COR-L47 (cell line): ENCODE measurements at regions not wholly inside any gene's neighbourhood (a gene's known extent, or its start where the extent isn't known, plus 50 kb on each side); places are given as distances from the start of the nearest gene placed in this dataset.

Experiments used
- DNase-seq: peaks from one replicate; lab custom pipeline; 2025; lab: John Stamatoyannopoulos, UW

GRCh38 chr4:45778514-45778913 lies 345.3 kb downstream of the GABRG1 start:
- no peak for DNase-seq

- DNase-seq = no peak
Measured at GRCh38 chr4:45776146-45776545, 347.7 kb downstream of the GABRG1 start.

DNA sequence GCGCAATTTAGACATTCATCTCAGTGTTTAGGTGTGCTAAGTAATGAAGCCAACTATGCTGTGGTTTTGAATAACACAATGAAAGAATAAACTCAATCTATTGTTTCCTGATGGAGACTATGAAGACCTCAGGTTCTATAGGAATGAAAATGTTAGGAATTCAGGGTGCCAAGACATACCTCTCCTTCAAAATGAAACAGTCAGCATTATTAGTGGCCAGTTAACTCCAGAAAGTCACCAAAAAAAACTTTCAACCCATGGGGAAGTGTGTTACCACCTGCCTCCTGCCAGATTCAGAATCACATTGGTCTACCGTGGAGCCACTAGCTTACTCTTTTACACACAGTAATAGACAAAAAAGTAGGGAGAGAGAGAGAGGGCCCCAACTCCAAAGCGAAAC lies 352.9 kb downstream of the GABRG1 start:
- DNase-seq = no peak

DNA sequence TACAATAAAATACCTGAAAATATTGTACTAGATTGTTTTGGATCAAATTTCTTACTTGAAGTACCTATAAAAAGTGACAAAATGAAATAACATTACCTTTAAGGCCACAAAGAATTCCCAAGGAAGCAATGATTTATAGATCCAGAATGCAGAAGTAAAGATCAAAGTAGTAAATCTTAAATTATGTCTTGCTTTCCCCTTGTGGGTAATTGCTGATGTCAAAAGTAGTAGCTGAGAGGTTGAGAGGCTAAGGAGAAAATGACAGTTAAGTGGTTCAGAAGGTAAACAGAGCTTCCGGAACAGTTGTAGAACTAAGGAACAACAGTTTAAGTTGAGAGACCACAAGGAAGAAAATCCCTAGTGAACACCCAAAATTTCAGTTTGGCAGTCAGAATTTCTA lies 358.3 kb downstream of the GABRG1 start:
- DNase-seq = no peak

DNA sequence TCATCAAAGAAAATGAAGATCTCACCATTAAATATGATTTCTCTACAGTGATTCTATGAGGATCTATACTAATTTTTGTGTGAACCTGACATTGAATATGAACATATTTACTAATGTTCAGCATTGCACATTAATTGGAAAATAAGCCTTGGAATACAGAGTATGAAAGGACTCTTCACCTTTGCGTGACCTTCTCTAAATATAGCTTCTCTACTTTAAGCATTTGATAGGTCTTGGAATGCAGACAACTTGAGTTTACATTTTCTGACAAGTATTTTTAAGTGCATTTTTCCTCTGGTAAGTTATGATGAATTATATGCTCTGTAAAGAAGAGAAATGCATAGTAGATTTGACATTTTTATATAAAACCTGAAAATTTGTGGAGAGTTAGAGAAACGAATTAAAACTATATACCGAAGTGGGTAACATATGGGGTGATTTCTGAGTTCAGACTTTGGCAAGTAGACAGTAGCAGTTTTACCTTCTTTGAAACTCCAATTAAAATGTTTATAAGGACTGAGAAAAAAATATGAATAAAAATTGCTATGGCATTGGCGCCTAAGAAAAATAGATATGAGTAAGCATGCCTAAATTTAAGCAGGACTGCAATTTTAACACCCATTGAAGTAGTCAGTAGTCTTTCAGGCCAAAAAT lies 371.9 kb downstream of the GABRG1 start:
- DNase-seq = no peak

DNA sequence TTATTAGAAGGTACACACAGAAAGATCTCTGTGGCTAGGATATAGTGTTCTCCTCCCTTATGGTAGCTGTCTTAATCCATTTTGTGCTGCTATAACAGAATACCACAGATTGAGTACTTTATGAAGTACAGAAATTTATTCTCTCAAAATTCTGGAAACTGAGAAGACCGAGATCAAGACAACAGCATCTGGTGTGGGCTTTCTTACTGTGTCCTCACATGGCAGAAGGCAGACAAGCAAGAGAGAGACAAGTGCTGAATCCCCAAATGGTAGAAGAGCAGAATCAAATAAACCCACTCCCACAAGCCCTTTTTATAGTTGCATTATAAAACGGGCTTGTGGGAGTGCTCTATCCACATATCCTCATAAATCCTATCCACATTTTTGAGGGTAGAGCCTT lies 373.1 kb downstream of the GABRG1 start:
- no peak for DNase-seq

GRCh38 chr4:45745741-45746140 lies 378.1 kb downstream of the GABRG1 start:
- no peak for DNase-seq

- DNase-seq = no peak
Measured at GRCh38 chr4:45741897-45742296, 382.0 kb downstream of the GABRG1 start.

GRCh38 chr4:45732161-45732560 lies 391.7 kb downstream of the GABRG1 start:
- no peak for DNase-seq

DNA sequence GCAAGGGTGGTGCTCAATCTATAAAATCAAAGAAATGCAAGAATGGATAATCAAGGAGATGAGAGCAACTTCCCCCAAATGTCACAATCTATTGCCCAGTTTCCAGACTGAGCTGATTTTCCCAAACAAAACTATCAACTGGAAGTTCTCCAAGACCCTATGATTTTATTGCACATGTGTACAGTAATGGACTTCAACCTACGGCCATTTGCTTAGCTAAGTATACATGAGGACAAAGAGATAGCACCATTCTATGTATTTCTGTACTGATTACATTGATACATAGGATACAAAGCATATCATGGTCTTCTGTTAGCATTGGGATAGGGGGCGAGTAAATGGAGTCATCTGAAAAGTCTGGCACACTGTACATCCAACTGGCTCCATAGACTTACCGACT lies 407.8 kb downstream of the GABRG1 start:
- no peak for DNase-seq

DNA sequence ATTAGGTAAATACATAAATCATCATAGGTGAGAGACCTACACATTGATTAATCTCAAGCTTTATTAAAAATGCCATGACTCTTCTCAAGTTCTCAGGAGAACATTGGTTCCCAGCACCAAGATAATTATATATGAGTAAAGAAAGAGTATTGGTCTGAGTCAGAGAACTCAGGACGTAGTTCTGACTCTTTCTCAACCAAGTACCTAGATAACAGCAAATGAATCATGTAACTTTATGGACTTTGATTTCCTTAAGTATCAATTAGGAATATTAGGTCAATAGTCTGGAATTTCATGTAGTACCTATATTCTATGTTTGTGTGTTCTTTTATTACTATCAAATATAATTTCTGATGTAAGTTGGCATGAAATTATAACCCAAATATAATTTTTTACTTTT lies 409.9 kb downstream of the GABRG1 start:
- no peak for DNase-seq

GRCh38 chr4:45701621-45702020 lies 422.2 kb downstream of the GABRG1 start:
- DNase-seq = no peak

DNA sequence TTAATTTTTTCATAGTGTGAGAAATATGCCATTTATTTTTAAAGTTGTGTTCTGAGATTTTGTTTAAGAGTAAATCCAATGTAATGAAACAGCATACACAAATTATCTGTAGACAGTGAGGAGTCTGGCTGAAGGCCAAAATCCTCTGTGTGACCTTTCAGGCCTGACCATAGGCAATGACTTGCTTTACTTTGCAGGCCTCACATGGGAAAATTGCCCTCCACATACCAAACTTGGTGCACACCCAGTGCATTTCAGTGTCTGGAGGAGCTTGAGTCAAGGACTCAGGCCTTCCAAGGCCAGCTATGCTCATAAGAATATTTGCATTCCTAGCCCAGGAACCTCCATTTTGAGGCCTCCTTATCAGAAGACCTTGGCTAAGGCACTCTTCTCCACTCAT lies 430.1 kb downstream of the GABRG1 start:
- peak; percentile 44 for DNase-seq

DNA sequence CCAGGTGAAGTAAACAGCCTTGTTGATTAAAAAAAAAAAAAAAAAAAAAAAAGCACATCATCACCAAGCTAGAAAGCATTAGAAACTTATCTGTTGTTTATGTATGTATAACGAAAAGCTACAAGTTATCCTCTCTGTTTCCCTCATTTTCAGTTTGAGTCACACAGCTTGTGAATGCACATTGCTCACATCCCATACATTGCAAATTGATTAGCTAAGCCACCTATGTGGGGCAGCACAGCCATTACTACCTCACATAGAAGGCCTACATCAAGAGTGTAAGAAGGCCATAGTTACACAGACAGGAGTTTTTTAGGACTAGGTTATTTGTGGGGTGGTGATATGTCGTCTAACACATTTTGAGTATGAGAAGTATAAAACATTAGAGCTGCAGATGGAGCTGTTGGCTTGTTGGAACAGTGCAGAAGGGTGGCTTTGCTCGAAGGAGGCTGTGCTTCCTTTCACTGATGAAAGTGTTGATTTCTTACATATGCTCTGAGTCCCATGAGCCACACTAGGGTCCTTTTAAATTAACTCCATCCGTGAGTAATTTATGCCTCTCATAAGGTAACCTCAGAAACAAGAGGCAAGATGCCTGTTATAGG lies 431.6 kb downstream of the GABRG1 start:
- no peak for DNase-seq

DNA sequence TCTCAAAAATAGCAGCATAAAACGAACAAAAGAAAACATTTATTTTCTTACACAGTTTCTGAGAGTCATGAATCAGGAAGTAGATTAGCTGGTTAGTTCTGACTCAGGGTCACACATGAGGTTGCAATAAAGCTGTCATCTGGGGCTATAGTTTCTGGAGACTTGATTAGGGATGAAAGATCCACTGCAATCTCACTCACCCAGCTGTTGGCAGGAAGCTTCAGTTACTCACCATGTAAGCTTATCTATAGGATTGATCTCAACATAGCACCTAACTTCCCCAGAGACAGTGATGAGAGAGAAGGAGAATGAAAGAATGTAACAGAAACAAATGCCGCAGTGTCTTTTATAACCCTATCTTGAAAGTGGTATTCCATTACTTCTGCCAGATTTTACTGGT lies 435.5 kb downstream of the GABRG1 start:
- no peak for DNase-seq

- DNase-seq = no peak
Measured at GRCh38 chr4:45679411-45679810, 444.4 kb downstream of the GABRG1 start.

- no peak for DNase-seq
Measured at GRCh38 chr4:45668128-45668527, 455.7 kb downstream of the GABRG1 start.

GRCh38 chr4:45663628-45664081 lies 460.2 kb downstream of the GABRG1 start:
- no peak for DNase-seq

DNA sequence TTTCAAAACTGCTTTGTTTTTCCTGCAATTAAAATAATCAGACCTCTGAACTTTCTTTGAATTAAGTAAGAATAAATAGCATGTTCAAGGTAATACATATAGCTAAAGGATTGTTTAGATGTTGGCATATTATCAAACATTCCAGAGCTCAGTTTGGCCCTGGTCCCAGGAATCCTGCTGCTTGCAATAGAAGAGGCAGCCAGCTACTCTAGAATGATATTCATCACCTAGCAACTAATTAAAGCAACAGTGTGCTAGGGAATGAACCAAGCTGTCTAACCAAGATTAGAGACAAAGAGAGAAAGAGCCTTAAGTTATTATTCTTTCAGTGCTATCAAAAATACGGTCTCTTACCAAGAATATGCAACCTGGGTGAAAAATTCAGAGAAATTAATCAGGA lies 460.9 kb downstream of the GABRG1 start:
- DNase-seq = peak; percentile 83

- DNase-seq = no peak
Measured at GRCh38 chr4:45661893-45662292, 462.0 kb downstream of the GABRG1 start.

DNA sequence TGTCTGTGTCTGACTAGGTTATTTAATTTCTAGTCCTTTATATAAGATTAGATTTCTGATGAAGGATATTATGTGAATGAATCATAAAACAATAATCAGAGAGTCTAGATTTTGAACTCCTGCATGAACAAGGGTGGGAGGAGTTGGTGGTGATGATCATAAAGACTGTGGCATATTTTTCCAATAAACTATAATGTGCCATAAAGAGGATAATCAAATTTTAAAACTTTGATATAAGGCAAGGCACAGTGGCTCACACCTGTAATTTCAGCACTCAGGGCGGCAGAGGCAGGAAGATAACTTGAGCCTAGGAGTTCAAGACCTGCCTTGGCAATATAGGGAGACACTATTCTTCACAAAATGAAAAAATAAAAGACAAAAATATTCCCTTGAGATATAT lies 473.3 kb downstream of the GABRG1 start:
- no peak for DNase-seq

GRCh38 chr4:45648846-45649245 lies 475.0 kb downstream of the GABRG1 start:
- no peak for DNase-seq

DNA sequence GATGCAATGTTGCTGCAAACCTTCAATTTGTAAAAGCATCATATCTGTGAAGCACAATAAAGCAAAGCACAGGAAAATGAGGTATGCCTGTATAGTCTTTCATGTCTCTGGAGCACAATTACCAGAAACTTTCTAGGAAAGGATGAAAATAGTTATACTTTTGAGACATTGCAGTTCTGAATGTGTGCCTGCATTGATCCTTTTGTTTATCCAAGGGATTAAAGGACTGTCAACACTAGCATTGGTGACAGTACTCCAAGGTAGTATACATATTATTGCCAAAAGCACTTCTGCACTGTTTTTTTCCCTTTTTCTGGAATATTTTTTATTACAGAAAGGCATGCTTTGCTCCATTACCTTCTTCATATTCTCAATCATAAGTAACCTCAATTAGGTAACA lies 476.0 kb downstream of the GABRG1 start:
- DNase-seq = no peak
